ENCODE measurements at regions not wholly inside any gene's neighbourhood (a gene's known extent, or its start where the extent isn't known, plus 50 kb on each side); places are given as distances from the start of the nearest gene placed in this dataset.
"Not testable (repeated sequence)": the region's sequence is repeated elsewhere in the genome, so short reads cannot be mapped to it uniquely, and the experiment has no call there.

DNA sequence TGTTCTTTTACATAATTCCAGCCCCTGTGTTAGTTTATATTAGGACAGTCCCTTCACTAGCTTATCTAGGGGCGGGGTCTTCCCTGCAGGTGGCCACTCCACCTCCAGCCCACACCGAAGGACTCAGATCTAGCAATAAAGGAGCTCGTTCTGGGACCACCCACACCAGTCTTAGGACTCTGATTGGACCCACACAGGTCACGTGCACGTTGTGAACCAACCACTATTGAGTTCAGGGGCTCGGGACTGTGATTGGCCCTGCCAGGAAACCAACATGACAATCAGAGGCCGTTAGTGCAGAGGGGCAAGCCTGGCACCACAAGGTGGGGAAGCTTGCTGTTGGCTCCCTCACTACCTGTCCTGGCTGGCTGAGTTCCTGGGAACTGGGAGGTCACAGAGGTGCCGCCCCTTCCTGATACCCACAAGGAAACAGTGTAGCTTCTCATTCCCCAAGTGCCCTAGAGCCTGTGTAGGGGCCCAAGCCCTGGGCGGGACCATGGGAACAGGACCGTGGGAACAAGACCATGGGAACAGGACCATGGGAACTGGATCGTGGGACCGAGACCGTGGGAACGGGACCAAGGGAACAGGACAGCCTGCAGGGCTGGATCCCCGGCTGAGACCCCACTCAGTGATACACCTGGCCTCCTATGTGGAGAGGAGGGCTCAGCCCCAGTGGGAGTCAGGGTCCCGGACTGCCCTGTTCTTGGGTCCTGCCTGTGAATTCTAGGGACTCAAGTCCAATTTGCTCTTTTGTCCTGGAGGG lies 297.8 kb downstream of the ADGRD1 start:
- DNase-seq: no peak

- DNase-seq: no peak
Observed at GRCh38 chr12:131253376-131254026, 299.8 kb downstream of the ADGRD1 start.

- no peak for DNase-seq
Observed at GRCh38 chr12:131254374-131254773, 300.7 kb downstream of the ADGRD1 start.

DNA sequence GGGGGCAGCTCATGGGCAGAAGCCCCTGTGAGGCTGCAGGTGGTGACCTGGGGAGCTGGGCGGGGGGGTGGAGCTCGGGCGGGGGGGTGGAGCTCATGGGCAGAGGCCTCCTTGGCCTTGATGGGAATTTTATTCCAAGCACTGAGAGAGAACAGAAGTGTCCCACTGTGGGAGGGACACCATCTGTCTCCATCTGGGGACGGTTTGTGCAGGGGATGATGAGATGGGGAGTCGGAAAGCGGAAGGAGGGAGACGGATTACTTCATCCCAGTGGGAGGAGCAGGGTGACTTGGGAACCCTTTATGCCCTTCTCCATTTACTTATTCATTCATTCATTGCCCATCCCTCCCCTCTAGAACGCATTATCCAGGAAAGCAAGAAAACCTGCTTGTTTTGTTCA lies 304.7 kb downstream of the ADGRD1 start:
- DNase-seq: no peak

DNA sequence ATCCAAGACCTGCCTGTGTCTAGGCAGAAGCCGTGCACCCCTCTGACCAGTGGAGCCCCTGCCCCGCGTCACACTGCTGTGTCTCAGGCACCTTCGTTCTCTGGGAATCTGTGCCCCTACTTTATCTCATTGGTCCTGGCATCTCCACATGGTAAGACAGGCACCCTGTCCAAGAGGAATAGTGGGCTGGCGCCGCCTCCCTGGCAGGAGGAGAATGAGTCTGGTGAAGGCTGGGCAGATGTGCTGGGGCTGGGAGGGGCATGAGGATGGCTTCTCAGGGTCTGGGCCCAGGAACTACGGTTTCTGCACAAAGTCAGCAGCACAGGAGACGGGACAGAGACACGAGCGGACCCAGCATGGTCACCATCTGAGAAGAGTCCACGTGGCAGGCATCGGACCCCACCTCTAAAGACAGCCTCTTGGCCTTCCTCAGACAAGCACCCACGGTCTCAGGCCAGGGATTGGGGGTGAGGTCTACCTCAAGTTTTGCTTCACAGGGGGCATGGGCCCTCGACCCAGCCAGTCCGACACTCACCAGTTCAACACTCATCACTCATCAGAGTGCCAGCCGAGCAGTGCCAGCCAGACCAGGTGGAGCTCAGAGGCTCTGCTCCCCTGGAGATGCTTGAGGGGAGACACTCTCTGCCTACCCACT lies 306.7 kb downstream of the ADGRD1 start:
- DNase-seq: no peak

DNA sequence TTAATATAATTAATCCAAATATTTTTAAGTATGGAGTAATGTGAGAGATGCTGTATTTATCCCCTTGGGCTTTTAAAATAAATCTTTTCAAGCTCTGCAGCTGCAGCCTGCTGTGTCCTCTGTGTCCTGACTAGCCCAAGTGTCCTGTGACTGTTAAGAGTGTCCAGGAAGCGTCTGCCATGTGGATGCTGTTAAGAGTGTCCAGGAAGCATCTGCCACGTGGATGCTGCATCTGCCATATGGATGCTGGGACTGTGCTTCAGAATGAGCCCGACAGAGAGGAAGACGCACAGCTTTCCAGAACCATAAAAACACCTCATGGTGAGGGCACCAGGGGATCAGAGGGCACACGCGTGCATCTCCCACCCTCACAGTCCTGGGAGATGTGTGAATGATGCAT lies 307.2 kb downstream of the ADGRD1 start:
- DNase-seq: no peak

DNA sequence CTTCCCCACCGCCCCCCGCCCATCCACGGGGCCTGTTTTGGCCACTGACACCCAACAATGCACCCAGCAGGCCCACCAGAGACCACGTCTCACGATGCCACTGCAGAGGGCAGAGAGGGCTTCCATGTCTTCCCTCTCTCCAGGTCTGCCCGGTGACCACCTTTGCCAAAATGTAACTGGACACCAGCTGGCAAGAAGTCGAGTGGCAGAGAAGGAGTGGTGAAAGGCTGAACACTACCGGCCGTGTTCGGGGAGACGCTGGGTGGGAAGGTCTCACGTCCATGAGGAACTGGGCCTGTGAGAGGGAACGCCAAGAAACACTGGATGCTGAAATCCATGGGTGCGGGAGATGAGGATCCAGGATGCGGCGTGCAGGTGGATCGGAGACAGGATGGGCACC lies 308.2 kb downstream of the ADGRD1 start:
- no peak for DNase-seq

GRCh38 chr12:131263626-131264025 lies 309.9 kb downstream of the ADGRD1 start:
- no peak for DNase-seq

DNA sequence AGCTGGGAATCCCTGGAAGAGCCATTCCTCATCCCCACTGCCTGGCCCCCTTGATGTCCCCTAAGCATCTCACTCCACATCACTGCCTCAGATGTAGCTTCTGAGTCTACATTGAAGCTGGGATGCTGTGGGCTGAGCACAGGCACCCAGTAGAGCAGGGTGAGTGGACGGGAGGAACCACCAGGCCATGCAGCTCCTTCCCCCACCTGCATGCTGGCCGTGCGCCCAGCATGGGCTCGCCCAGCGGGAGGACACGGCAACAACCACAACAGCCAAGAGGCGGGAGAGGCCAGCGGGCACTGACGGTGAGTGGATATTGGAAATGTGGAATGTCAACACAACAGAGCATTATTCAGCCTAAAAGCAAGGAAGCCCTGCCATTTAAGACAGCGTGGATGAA lies 310.9 kb downstream of the ADGRD1 start:
- DNase-seq: peak; percentile 29 to 41

DNA sequence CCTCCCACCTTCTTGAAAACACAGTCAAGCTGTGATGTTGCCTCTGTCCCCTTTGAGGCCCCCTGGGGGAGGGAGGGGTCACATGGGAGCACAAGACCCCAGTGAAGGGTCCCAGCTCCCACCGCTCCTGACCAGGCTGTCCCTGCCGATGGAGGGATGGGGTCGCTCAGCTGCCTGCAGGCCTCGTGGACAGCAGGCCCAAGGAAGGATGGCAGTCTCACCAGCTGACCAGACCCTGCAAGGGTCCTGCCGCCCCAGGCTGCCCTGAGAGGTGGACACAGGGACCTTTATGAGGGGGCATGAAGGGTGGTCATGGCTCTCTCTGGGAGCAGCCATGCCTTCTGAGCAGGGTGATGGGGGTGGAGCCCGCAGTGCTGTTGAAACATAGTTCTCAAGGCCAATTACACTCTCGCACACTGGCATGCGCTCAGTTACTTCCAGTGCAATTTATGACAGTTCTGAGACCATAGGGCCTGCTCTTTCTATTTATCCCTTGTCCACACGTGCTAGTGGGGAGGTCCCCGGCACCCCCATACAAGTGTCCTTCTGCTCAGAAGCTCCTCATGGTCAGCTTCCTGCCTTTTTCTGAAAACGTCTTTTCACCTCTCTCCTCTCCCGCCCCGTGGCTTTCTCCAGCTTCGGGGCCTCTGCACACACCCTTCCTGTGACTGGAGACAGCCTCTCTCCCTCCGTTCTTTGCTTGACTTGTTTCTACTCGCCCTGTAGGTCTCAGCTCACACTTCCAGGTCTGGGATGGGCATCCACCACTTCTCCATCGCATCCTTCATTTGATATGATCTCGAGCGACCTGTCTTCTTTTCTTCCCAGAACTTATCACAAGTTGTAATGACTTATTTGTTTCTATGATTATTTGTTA lies 313.1 kb downstream of the ADGRD1 start:
- DNase-seq: no peak

- DNase-seq: no peak
Observed at GRCh38 chr12:131267576-131267975, 313.9 kb downstream of the ADGRD1 start.

DNA sequence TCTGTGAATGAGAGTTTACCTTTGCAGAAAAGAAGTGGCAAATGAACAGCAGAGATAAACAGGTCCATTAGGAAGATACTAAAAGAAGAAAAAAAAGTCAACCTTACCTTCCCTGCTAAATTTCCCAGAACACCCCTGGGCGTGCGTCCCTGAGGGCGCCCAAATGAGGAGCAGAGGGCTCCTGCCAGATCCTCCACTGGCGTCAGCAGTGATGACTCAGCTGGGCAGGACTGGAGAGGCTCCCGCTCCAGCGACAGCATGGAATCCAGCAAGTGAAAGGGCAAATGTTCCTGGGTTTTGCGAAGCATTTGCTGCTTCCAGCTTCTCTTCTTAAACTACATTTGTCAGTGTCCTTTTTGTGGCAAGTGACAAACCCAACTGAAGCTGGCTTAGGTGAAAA lies 314.4 kb downstream of the ADGRD1 start:
- DNase-seq: peak in 1 of 2 experiments; percentile 22

DNA sequence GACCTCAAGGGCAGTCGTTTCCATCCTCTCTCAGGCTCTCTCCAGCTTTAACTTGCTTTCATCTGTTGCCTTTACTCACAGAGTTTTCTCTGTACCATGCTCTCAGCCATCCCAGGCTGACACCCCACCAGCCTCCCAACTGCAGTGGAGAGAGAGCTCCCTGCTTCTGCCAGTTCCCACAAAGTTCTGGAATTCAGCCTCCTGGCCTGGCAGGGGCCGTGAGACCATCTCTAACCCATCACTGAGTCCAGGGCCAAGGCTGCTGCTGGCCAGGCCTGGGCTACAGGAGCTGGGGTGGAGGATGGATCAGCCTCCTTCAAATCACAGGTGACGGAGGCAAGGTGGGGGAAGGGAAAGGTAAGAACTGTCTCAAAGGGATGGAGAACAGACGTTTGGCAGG lies 314.9 kb downstream of the ADGRD1 start:
- DNase-seq: not testable (repeated sequence)

- no peak for DNase-seq
Observed at GRCh38 chr12:131269551-131269950, 315.8 kb downstream of the ADGRD1 start.

DNA sequence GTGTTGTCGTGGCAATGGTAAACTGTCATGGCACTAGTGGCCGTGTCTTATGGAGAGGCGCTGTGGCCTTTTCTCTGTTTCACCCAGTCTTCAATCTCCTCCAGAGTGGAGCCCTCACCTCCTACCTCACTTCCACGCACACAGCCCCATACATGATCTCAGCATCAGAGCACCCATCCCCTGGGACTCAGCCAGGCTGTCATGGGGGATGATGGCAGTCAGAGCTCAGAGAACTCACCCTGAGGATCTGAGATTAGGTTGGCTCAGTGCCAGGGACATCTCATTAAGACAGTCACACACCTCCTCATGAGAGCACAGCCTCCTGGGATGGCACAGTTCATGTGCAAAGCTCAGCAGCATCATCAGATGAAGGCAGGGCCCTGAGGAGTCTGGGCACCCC lies 316.3 kb downstream of the ADGRD1 start:
- DNase-seq: not testable (repeated sequence)

DNA sequence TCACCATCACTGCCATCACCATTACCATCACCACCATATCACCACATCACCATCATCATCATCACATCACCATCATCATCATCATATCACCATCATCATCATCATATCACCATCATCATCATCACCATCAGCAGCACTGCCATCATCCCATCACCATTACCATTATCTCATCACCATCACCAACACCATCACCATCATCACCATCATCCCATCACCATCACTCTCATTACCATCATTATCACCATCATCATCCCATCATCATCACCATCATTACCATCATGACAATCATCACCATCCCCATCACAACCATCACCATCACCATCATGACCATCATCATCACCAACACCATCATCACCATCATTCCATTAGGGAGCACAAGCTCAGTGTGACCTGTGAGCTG lies 318.0 kb downstream of the ADGRD1 start:
- no peak for DNase-seq

GRCh38 chr12:131272283-131272814 lies 318.6 kb downstream of the ADGRD1 start:
- DNase-seq: not testable (repeated sequence)

DNA sequence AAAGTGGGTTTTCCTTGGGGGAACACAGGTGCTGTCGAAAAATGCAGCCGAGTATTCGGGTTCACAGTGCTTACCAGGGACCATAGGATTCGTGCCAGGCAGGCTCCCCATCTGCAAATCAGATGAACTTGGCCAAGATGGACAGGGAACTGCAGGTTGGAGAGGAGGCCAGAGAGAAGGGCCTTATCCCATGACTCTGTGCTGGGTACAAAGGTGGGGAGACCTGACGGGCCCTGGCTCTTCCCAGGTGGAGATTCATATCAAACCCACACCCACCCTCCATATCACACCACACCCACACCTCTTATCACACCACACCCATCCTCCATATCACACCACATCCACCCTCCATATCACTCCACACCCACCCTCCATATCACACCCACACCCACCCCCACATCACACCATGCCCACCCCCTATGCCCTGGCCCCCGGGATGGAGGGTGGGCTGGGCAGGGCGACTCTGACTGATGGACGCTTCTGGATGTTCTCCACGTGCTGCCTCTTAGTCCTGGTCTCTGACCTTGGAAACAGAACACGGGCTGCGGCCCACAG lies 319.7 kb downstream of the ADGRD1 start:
- DNase-seq: no peak

DNA sequence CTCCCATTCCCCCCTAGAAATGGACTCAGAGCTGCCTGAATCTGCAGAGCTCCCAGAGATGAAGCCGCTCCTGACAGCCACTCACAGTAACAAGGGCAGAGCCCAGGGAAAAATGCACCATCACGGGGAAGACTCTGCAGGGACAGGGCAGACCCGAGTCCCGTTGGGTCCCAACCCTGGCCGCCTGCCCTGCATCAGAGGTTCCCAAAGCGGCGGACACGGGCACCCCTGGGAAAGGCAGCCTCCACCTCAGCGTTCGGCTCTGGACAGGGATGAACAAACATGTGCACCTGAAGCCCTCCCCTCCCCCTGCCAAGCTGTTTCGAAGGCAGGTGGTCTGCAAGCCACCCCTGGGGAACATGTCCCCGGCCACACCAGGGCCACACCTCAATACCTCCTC lies 320.4 kb downstream of the ADGRD1 start:
- DNase-seq: no peak

- DNase-seq: no peak
Observed at GRCh38 chr12:131274906-131275305, 321.2 kb downstream of the ADGRD1 start.

GRCh38 chr12:131275824-131276223 lies 322.1 kb downstream of the ADGRD1 start:
- no peak for DNase-seq

- no peak for DNase-seq
Observed at GRCh38 chr12:131276501-131277185, 322.9 kb downstream of the ADGRD1 start.
